ENCODE measurements at regions not wholly inside any gene's neighbourhood (a gene's known extent, or its start where the extent isn't known, plus 50 kb on each side); places are given as distances from the start of the nearest gene placed in this dataset.

GRCh38 chr2:163951312-163951711 is 215.5 kb upstream of the FIGN start:
- TF ChIP-seq FOS (IDR thresholded peaks at IDR 0.05; ENCODE audit: borderline replicate concordance, insufficient read depth, low read length) (no peak), POLR2AphosphoS5 (IDR thresholded peaks at IDR 0.05; ENCODE audit: insufficient read depth, low read depth, low read length) (no peak), CTCF (IDR thresholded peaks at IDR 0.05; ENCODE audit: extremely low read depth in 1 of 2, insufficient read depth in 1 of 2, low read depth in 1 of 2, low read length in 2 of 2) (no peak), POLR2A (IDR thresholded peaks at IDR 0.05; ENCODE audit: low read depth, low read length) (no peak), EZH2 (IDR thresholded peaks at IDR 0.05; ENCODE audit: borderline replicate concordance, low read depth, low read length, severe bottlenecking) (no peak), MAX (IDR thresholded peaks at IDR 0.05; ENCODE audit: insufficient read depth, insufficient read length) (no peak), MYC (IDR thresholded peaks at IDR 0.05; ENCODE audit: low read depth, low read length) (no peak)

Data from endothelial cell of umbilical vein (primary cell).